ENCODE measurements at regions not wholly inside any gene's neighbourhood (a gene's known extent, or its start where the extent isn't known, plus 50 kb on each side); places are given as distances from the start of the nearest gene placed in this dataset.

DNA sequence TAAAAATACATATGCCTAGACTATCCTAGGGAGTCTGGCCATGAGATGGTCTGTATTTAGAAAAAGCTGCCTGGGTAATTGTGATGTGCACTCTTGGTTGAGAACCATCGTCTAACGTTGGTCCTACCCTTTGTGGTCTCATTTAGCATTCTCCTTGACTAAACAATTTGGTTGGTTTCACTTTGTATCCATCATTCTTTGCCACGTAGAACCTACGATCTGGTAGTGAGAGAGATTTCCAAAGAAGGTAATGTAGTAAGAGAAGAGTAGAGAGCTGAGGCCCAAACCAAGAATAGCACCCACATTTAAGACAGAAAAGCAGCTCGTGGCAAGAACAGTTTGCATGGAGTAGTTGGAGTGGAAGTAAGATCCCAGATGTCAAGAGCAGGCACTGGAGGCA, 219.8 kb downstream of the TMEM200A start:
- POLR2A ChIA-PET = no interaction called here
- in situ Hi-C loops (cut with MboI) = no loop called here
- no peak for ATAC-seq
- no peak for DNase-seq (ENCODE audit: extremely low read depth in 1 of 4, low spot score in 3 of 4)
- Histone ChIP-seq H2AFZ (ENCODE audit: low read depth, low read length) (no peak overlapping the region), H3K27me3 (ENCODE audit: control insufficient read depth in 2 of 2, insufficient read depth in 2 of 2, low read length in 2 of 2) (no peaks in the 10 kb centered on the region), H4K20me1 (replicated peaks; ENCODE audit: control insufficient read depth, insufficient read depth, low read length) (no peaks in the 10 kb centered on the region), H3K79me2 (ENCODE audit: control insufficient read depth, insufficient read depth, low read length) (no peaks in the 10 kb centered on the region), H3K9ac (ENCODE audit: insufficient read depth in 1 of 2, low read depth in 2 of 2, low read length in 2 of 2) (no peak overlapping the region), H3K9me3 (replicated peaks; ENCODE audit: control insufficient read depth, insufficient read depth, low read depth, low read length) (no peaks in the 10 kb centered on the region), H3K4me1 (replicated peaks in 1 of 2; ENCODE audit: control insufficient read depth in 2 of 2, insufficient read depth in 2 of 2, low read length in 2 of 2) (no peaks in the 10 kb centered on the region), H3K9me1 (ENCODE audit: control insufficient read depth, insufficient read depth, low read length) (no peaks in the 10 kb centered on the region), H3K4me3 (no peak overlapping the region), H3K27ac (ENCODE audit: extremely low read depth, low read depth, low read length) (no peak overlapping the region), H3K4me2 (ENCODE audit: insufficient read depth, low read length) (no peak overlapping the region), H3K36me3 (ENCODE audit: control insufficient read depth, insufficient read depth, low read length) (no peaks in the 10 kb centered on the region)
- WGBS (ENCODE audit: insufficient coverage, low coverage, missing lambda C conversion rate) = 1% methylated on average over 5 of the region's 5 CpGs
- no peak for TF ChIP-seq ZNF197 (CRISPR knock-in tag; IDR thresholded peaks at IDR 0.05; ENCODE audit: low read depth)
- no peak for TF ChIP-seq SMAD2 (IDR thresholded peaks at IDR 0.05; ENCODE audit: low read depth, low read length)
- TF ChIP-seq FOXJ3 (CRISPR knock-in tag; IDR thresholded peaks at IDR 0.05) = no peak
- no peak for TF ChIP-seq DPF2 (IDR thresholded peaks at IDR 0.05)
- no peak for TF ChIP-seq ERF (CRISPR knock-in tag; IDR thresholded peaks at IDR 0.05)
- TF ChIP-seq TCF7L2 (IDR thresholded peaks at IDR 0.05; ENCODE audit: low read depth, low read length) = no peak
- no peak for TF ChIP-seq BRD4 (IDR thresholded peaks at IDR 0.05)
- TF ChIP-seq ZNF77 (CRISPR knock-in tag; IDR thresholded peaks at IDR 0.05) = no peak
- no peak for TF ChIP-seq TCF7 (IDR thresholded peaks at IDR 0.05; ENCODE audit: borderline replicate concordance)
- BruUV-seq (replicated peaks) = no TSS peak
- no peak for FAIRE-seq
- intact Hi-C loops (cut with micrococcal nuclease) = no loop called here
- CTCF ChIA-PET (ENCODE audit: low intra/inter-chr PET ratio) = no interaction called here
